Stimulated activated CD4-positive, alpha-beta T cell treated with anti-CD3 and anti-CD28 coated beads, Interleukin-4, amount 100 ng/mL, for 1 hour (primary cell): ENCODE measurements at regions not wholly inside any gene's neighbourhood (a gene's known extent, or its start where the extent isn't known, plus 50 kb on each side); places are given as distances from the start of the nearest gene placed in this dataset.
"Not testable (repeated sequence)": the region's sequence is repeated elsewhere in the genome, so short reads cannot be mapped to it uniquely, and the experiment has no call there.

ENCODE experiments used
- DNase-seq: peaks from one replicate; pipeline ENCODE4 v3.0.0-alpha.2; 2020

- DNase-seq: no peak
Measured at GRCh38 chr6:9131616-9132015, 696.3 kb upstream of the SLC35B3 start.

GRCh38 chr6:9131201-9131600, 695.9 kb upstream of the SLC35B3 start:
- DNase-seq: no peak

- DNase-seq: no peak
Measured at GRCh38 chr6:9128970-9129369, 693.6 kb upstream of the SLC35B3 start.

GRCh38 chr6:9126878-9127560, 691.7 kb upstream of the SLC35B3 start:
- no peak for DNase-seq

GRCh38 chr6:9126034-9126433, 690.7 kb upstream of the SLC35B3 start:
- not testable (repeated sequence) for DNase-seq

GRCh38 chr6:9121549-9121948, 686.2 kb upstream of the SLC35B3 start:
- DNase-seq: no peak

- no peak for DNase-seq
Measured at GRCh38 chr6:9116026-9116425, 680.7 kb upstream of the SLC35B3 start.

- no peak for DNase-seq
Measured at GRCh38 chr6:9112544-9112943, 677.2 kb upstream of the SLC35B3 start.

- no peak for DNase-seq
Measured at GRCh38 chr6:9103876-9104521, 668.7 kb upstream of the SLC35B3 start.

GRCh38 chr6:9101920-9102319, 666.6 kb upstream of the SLC35B3 start:
- no peak for DNase-seq

GRCh38 chr6:9100869-9101580, 665.7 kb upstream of the SLC35B3 start:
- no peak for DNase-seq

GRCh38 chr6:9095729-9096128, 660.4 kb upstream of the SLC35B3 start:
- DNase-seq: no peak

GRCh38 chr6:9095137-9095536, 659.8 kb upstream of the SLC35B3 start:
- DNase-seq: no peak

- no peak for DNase-seq
Measured at GRCh38 chr6:9089724-9090123, 654.4 kb upstream of the SLC35B3 start.

GRCh38 chr6:9087470-9087869, 652.1 kb upstream of the SLC35B3 start:
- DNase-seq: no peak

- no peak for DNase-seq
Measured at GRCh38 chr6:9086331-9086730, 651.0 kb upstream of the SLC35B3 start.

GRCh38 chr6:9085709-9086070, 650.3 kb upstream of the SLC35B3 start:
- no peak for DNase-seq

GRCh38 chr6:9085054-9085708, 649.8 kb upstream of the SLC35B3 start:
- no peak for DNase-seq

GRCh38 chr6:9083108-9083507, 647.8 kb upstream of the SLC35B3 start:
- DNase-seq: no peak

GRCh38 chr6:9066726-9067125, 631.4 kb upstream of the SLC35B3 start:
- DNase-seq: no peak

GRCh38 chr6:9064156-9064555, 628.8 kb upstream of the SLC35B3 start:
- no peak for DNase-seq

GRCh38 chr6:9062596-9062995, 627.3 kb upstream of the SLC35B3 start:
- DNase-seq: no peak

- DNase-seq: no peak
Measured at GRCh38 chr6:9057937-9058336, 622.6 kb upstream of the SLC35B3 start.

- no peak for DNase-seq
Measured at GRCh38 chr6:9056556-9056955, 621.2 kb upstream of the SLC35B3 start.
